ENCODE measurements at regions not wholly inside any gene's neighbourhood (a gene's known extent, or its start where the extent isn't known, plus 50 kb on each side); places are given as distances from the start of the nearest gene placed in this dataset.
"Not testable (repeated sequence)": the region's sequence is repeated elsewhere in the genome, so short reads cannot be mapped to it uniquely, and the experiment has no call there.

DNA sequence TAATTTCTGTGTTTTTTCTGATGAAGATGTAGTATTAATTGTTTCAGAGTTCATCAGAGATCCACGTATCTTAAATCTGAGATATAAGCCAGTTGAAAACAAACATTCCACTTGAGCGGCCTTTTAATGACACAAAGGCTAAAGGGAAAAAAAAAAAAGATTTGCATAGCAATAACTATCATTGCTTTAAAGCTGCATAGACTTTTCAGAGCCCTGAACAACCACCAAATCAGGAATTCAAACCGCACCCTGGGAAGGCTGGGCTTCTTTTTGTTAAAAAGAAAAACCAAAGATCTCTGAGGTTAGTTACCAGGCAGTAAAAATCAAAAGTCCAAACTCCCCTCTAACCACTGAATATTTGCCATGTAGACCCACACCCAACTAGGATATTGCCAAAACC lies 206.0 kb downstream of the HHIP start:
- no peaks in the 10 kb centered on the region for H4K20me1 ChIP-seq (ENCODE audit: insufficient read depth, low read length)
- H3K4me2 ChIP-seq (ENCODE audit: low read length), result no peak overlapping the region
- H3K4me1 ChIP-seq (ENCODE audit: insufficient read depth, low read length), result no peaks in the 10 kb centered on the region
- Mint-ChIP-seq H3K4me3 (ENCODE audit: unreplicated experiment) (no peak overlapping the region), H3K36me3 (ENCODE audit: low read depth, unreplicated experiment) (peaks cover 2% of the 10 kb centered on the region), H3K4me1 (ENCODE audit: low read depth, unreplicated experiment) (no peaks in the 10 kb centered on the region), H3K27ac (ENCODE audit: unreplicated experiment) (no peak overlapping the region), H3K9me3 (ENCODE audit: unreplicated experiment) (no peaks in the 10 kb centered on the region), H3K27me3 (ENCODE audit: low read depth, unreplicated experiment) (no peaks in the 10 kb centered on the region)
- H3K27ac ChIP-seq (ENCODE audit: low read depth, low read length), result no peak overlapping the region
- H3K79me2 ChIP-seq (ENCODE audit: insufficient read depth, low read length), result no peaks in the 10 kb centered on the region
- H2AFZ ChIP-seq (ENCODE audit: low read depth, low read length), result no peak overlapping the region
- FAIRE-seq (no peak), DNase-seq (ENCODE audit: low read depth) (peak; percentile 16)
- no peaks in the 10 kb centered on the region for H3K36me3 ChIP-seq (ENCODE audit: insufficient read depth, low read length)
- no peaks in the 10 kb centered on the region for H3K27me3 ChIP-seq (ENCODE audit: insufficient read depth, low read length)
- no peak overlapping the region for H3K4me3 ChIP-seq (ENCODE audit: insufficient read depth, low read depth, low read length)
- TF ChIP-seq EZH2 (IDR thresholded peaks at IDR 0.05; ENCODE audit: insufficient read depth, low read length), result no peak
- TF ChIP-seq, protein P1, sequence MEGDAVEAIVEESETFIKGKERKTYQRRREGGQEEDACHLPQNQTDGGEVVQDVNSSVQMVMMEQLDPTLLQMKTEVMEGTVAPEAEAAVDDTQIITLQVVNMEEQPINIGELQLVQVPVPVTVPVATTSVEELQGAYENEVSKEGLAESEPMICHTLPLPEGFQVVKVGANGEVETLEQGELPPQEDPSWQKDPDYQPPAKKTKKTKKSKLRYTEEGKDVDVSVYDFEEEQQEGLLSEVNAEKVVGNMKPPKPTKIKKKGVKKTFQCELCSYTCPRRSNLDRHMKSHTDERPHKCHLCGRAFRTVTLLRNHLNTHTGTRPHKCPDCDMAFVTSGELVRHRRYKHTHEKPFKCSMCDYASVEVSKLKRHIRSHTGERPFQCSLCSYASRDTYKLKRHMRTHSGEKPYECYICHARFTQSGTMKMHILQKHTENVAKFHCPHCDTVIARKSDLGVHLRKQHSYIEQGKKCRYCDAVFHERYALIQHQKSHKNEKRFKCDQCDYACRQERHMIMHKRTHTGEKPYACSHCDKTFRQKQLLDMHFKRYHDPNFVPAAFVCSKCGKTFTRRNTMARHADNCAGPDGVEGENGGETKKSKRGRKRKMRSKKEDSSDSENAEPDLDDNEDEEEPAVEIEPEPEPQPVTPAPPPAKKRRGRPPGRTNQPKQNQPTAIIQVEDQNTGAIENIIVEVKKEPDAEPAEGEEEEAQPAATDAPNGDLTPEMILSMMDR (IDR thresholded peaks at IDR 0.05; ENCODE audit: insufficient read depth, low read depth, low read length), result no peak
- H3K9ac ChIP-seq (ENCODE audit: low read length), result no peak overlapping the region
- H3K9me3 ChIP-seq (ENCODE audit: insufficient read depth, low read depth, low read length), result no peaks in the 10 kb centered on the region

DNA sequence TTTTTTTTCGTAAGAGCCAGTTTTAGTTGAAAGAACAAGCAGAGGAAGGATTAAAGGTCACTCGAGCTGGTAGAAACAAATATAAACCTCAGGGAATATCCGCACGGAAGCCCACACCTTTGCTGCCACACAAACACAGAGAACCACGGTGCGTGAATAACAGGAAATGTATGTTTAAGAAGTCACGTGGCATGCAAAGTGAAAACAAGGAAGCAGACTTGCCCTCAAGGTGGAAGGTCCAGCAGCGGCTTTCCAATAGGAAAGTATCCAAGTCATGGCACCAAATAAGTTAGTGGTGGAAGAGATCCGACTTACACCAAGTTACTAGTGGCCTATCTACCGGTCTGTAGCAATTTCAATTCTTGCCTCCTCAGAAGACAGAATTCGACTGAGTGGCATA lies 215.5 kb downstream of the HHIP start:
- Histone ChIP-seq H2AFZ (ENCODE audit: low read depth, low read length) (no peak overlapping the region), H3K9ac (ENCODE audit: low read length) (no peak overlapping the region), H3K36me3 (ENCODE audit: insufficient read depth, low read length) (no peaks in the 10 kb centered on the region), H3K27ac (ENCODE audit: low read depth, low read length) (no peak overlapping the region), H3K4me3 (ENCODE audit: insufficient read depth, low read depth, low read length) (no peak overlapping the region), H3K27me3 (ENCODE audit: insufficient read depth, low read length) (no peaks in the 10 kb centered on the region), H3K79me2 (ENCODE audit: insufficient read depth, low read length) (no peaks in the 10 kb centered on the region), H4K20me1 (ENCODE audit: insufficient read depth, low read length) (no peaks in the 10 kb centered on the region), H3K4me1 (ENCODE audit: insufficient read depth, low read length) (no peaks in the 10 kb centered on the region), H3K4me2 (ENCODE audit: low read length) (no peak overlapping the region), H3K9me3 (ENCODE audit: insufficient read depth, low read depth, low read length) (no peaks in the 10 kb centered on the region)
- FAIRE-seq, result no peak
- Mint-ChIP-seq H3K27ac (ENCODE audit: unreplicated experiment) (no peak overlapping the region), H3K9me3 (ENCODE audit: unreplicated experiment) (peaks cover 6% of the 10 kb centered on the region), H3K4me3 (ENCODE audit: unreplicated experiment) (no peak overlapping the region), H3K27me3 (ENCODE audit: low read depth, unreplicated experiment) (no peaks in the 10 kb centered on the region), H3K4me1 (ENCODE audit: low read depth, unreplicated experiment) (no peaks in the 10 kb centered on the region), H3K36me3 (ENCODE audit: low read depth, unreplicated experiment) (no peaks in the 10 kb centered on the region)
- no peak for DNase-seq (ENCODE audit: low read depth)
- TF ChIP-seq, protein P1 (IDR thresholded peaks at IDR 0.05; ENCODE audit: insufficient read depth, low read depth, low read length), result no peak
- no peak for TF ChIP-seq EZH2 (IDR thresholded peaks at IDR 0.05; ENCODE audit: insufficient read depth, low read length)

DNA sequence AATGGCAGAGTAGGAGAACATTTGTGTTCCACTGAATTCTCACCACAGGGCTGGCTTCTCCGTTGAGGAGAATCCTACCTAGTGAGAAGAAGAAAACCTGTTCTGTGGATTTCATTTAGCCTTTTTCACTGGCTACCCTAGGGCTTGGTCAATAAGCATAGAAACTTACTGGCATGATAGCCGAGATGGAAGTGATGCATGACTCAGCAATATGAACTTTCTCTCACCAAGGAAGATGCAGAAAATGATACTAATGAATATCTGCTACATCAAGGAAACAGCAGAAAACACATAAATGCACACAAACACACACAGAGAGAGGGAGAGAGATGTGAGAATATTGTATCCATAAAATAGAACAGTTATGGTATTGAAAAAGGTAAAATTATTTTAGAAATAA lies 216.3 kb downstream of the HHIP start:
- Mint-ChIP-seq H3K4me1 (ENCODE audit: low read depth, unreplicated experiment) (no peaks in the 10 kb centered on the region), H3K9me3 (ENCODE audit: unreplicated experiment) (peaks cover 7% of the 10 kb centered on the region), H3K27me3 (ENCODE audit: low read depth, unreplicated experiment) (no peaks in the 10 kb centered on the region), H3K36me3 (ENCODE audit: low read depth, unreplicated experiment) (no peaks in the 10 kb centered on the region), H3K27ac (ENCODE audit: unreplicated experiment) (no peak overlapping the region), H3K4me3 (ENCODE audit: unreplicated experiment) (no peak overlapping the region)
- TF ChIP-seq EZH2 (IDR thresholded peaks at IDR 0.05; ENCODE audit: insufficient read depth, low read length), result no peak
- TF ChIP-seq, protein P1 (IDR thresholded peaks at IDR 0.05; ENCODE audit: insufficient read depth, low read depth, low read length), result no peak
- Histone ChIP-seq H2AFZ (ENCODE audit: low read depth, low read length) (no peak overlapping the region), H3K79me2 (ENCODE audit: insufficient read depth, low read length) (no peaks in the 10 kb centered on the region), H3K9ac (ENCODE audit: low read length) (no peak overlapping the region), H3K27me3 (ENCODE audit: insufficient read depth, low read length) (no peaks in the 10 kb centered on the region), H3K9me3 (ENCODE audit: insufficient read depth, low read depth, low read length) (no peaks in the 10 kb centered on the region), H3K36me3 (ENCODE audit: insufficient read depth, low read length) (no peaks in the 10 kb centered on the region), H3K4me1 (ENCODE audit: insufficient read depth, low read length) (no peaks in the 10 kb centered on the region), H4K20me1 (ENCODE audit: insufficient read depth, low read length) (no peaks in the 10 kb centered on the region), H3K4me3 (ENCODE audit: insufficient read depth, low read depth, low read length) (no peak overlapping the region), H3K4me2 (ENCODE audit: low read length) (no peak overlapping the region), H3K27ac (ENCODE audit: low read depth, low read length) (no peak overlapping the region)
- FAIRE-seq (no peak), DNase-seq (ENCODE audit: low read depth) (no peak)

DNA sequence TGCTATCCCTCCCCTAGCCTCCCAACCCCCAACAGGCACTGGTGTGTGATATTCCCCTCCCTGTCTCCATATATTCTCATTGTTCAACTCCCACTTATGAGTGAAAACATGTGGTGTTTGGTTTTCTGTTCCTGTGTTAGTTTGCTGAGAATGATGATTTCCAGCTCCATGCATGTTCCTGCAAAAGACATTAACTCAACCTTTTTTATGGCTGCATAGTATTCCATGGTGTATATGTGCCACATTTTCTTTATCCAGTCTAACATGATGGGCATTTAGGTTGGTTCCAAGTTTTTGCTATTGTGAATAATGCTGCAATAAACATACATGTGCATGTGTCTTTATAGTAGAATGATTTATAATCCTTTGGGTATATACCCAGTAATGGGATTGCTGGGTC lies 218.9 kb downstream of the HHIP start:
- not testable (repeated sequence) for DNase-seq (ENCODE audit: low read depth); H3K79me2 ChIP-seq (ENCODE audit: insufficient read depth, low read length); FAIRE-seq; H3K27me3 Mint-ChIP-seq (ENCODE audit: low read depth, unreplicated experiment); H3K4me3 ChIP-seq (ENCODE audit: insufficient read depth, low read depth, low read length); H3K9me3 ChIP-seq (ENCODE audit: insufficient read depth, low read depth, low read length); H3K9ac ChIP-seq (ENCODE audit: low read length); H3K27ac ChIP-seq (ENCODE audit: low read depth, low read length); H3K36me3 Mint-ChIP-seq (ENCODE audit: low read depth, unreplicated experiment); H3K36me3 ChIP-seq (ENCODE audit: insufficient read depth, low read length); H3K27ac Mint-ChIP-seq (ENCODE audit: unreplicated experiment); H3K4me1 Mint-ChIP-seq (ENCODE audit: low read depth, unreplicated experiment); H3K27me3 ChIP-seq (ENCODE audit: insufficient read depth, low read length); H3K9me3 Mint-ChIP-seq (ENCODE audit: unreplicated experiment); H3K4me1 ChIP-seq (ENCODE audit: insufficient read depth, low read length); H4K20me1 ChIP-seq (ENCODE audit: insufficient read depth, low read length); H3K4me3 Mint-ChIP-seq (ENCODE audit: unreplicated experiment); H3K4me2 ChIP-seq (ENCODE audit: low read length); H2AFZ ChIP-seq (ENCODE audit: low read depth, low read length)

Measured in astrocyte (in vitro differentiated cells and primary cell).